H1 (cell line): ENCODE measurements at regions not wholly inside any gene's neighbourhood (a gene's known extent, or its start where the extent isn't known, plus 50 kb on each side); places are given as distances from the start of the nearest gene placed in this dataset.

Experiments
- KDM4A ChIP-seq: IDR thresholded peaks from one replicate; pipeline ENCODE4 v1.7.1; 2012; ENCODE audit warnings: low read depth, mild to moderate bottlenecking, moderate library complexity, low read length, inconsistent platforms; ENCODE audit not compliant: severe bottlenecking

GRCh38 chr22:44575381-44576268, 77.6 kb upstream of the RTL6 start (continued):
- TF ChIP-seq KDM4A = no peak
- TF ChIP-seq, all 59 proteins: peak for 0
